Calu3 (cell line): ENCODE measurements at regions not wholly inside any gene's neighbourhood (a gene's known extent, or its start where the extent isn't known, plus 50 kb on each side); places are given as distances from the start of the nearest gene placed in this dataset.

Experiments
- BruUV-seq: library from RNA; stranded (reverse); fragments of 400-500 nt; replicated peaks from 2 replicates; lab custom pipeline; 2021; lab: Mats Ljungman, UMichigan
- CTCF ChIA-PET: fragments of 300-600 bp; sonication (Branson Sonifier 250); formaldehyde crosslinking; loops from one replicate; lab custom pipeline; 2022; ENCODE audit warnings: antibody characterized with exemption; lab: Charles Lee
- DNase-seq: peaks from one replicate; pipeline ENCODE4 v3.0.0; 2022
- H3K27ac Mint-ChIP-seq: one replicate; pipeline ENCODE4 v1.8.0; 2022; ENCODE audit warnings: mixed read lengths; ENCODE audit not compliant: unreplicated experiment
- H3K27me3 Mint-ChIP-seq: one replicate; pipeline ENCODE4 v1.8.0; 2022; ENCODE audit warnings: mixed read lengths; ENCODE audit not compliant: unreplicated experiment
- H3K36me3 Mint-ChIP-seq: one replicate; pipeline ENCODE4 v1.8.0; 2022; ENCODE audit warnings: mild to moderate bottlenecking, moderate library complexity, mixed read lengths; ENCODE audit not compliant: insufficient read depth, unreplicated experiment
- H3K4me1 Mint-ChIP-seq: one replicate; pipeline ENCODE4 v1.8.0; 2022; ENCODE audit warnings: mild to moderate bottlenecking, low read depth, mixed read lengths; ENCODE audit not compliant: unreplicated experiment
- H3K4me3 Mint-ChIP-seq: one replicate; pipeline ENCODE4 v1.8.0; 2022; ENCODE audit warnings: mild to moderate bottlenecking, low read depth, moderate library complexity, mixed read lengths; ENCODE audit not compliant: unreplicated experiment
- H3K9me3 Mint-ChIP-seq: one replicate; pipeline ENCODE4 v1.8.0; 2022; ENCODE audit warnings: low read depth, mixed read lengths; ENCODE audit not compliant: unreplicated experiment
- CTCF ChIP-seq: fragments of 200-600 bp; IDR thresholded peaks from one replicate; pipeline ENCODE4 v1.8.0; 2022; ENCODE audit warnings: antibody characterized with exemption; ENCODE audit not compliant: unreplicated experiment
- intact Hi-C: fragments of 100-400 bp; cut with micrococcal nuclease; formaldehyde crosslinking; loops from one replicate; pipeline ENCODE4 v1.10.0; 2022; ENCODE audit not compliant: unreplicated experiment

- DNase-seq = no peak
- H3K9me3 Mint-ChIP-seq = no peaks in the 10 kb centered on the region
- peaks cover 12% of the 10 kb centered on the region for H3K4me1 Mint-ChIP-seq
- no peak for TF ChIP-seq CTCF
- no TSS peak for BruUV-seq
- no peak overlapping the region for H3K4me3 Mint-ChIP-seq
- no peak overlapping the region for H3K27ac Mint-ChIP-seq
- H3K27me3 Mint-ChIP-seq = no peaks in the 10 kb centered on the region
- CTCF ChIA-PET = no interaction called here
- intact Hi-C loops = no loop called here
- H3K36me3 Mint-ChIP-seq = no peaks in the 10 kb centered on the region
These were observed 139.4 kb upstream of the TSC22D2 start for GRCh38 chr3:150268426-150269391.

GRCh38 chr3:150267288-150267687 is 140.8 kb upstream of the TSC22D2 start:
- peaks cover 12% of the 10 kb centered on the region for H3K4me1 Mint-ChIP-seq
- intact Hi-C loops = no loop called here
- H3K27me3 Mint-ChIP-seq = no peaks in the 10 kb centered on the region
- no peak overlapping the region for H3K27ac Mint-ChIP-seq
- H3K36me3 Mint-ChIP-seq = no peaks in the 10 kb centered on the region
- no peak for DNase-seq
- CTCF ChIA-PET = no interaction called here
- H3K9me3 Mint-ChIP-seq = no peaks in the 10 kb centered on the region
- no peak for TF ChIP-seq CTCF
- BruUV-seq = no TSS peak
- H3K4me3 Mint-ChIP-seq = no peak overlapping the region

GRCh38 chr3:150265305-150265704 is 142.8 kb upstream of the TSC22D2 start:
- no TSS peak for BruUV-seq
- intact Hi-C loops = no loop called here
- no peak for TF ChIP-seq CTCF
- H3K4me1 Mint-ChIP-seq = peaks cover 12% of the 10 kb centered on the region
- no peak overlapping the region for H3K27ac Mint-ChIP-seq
- no peaks in the 10 kb centered on the region for H3K27me3 Mint-ChIP-seq
- DNase-seq = no peak
- CTCF ChIA-PET = no interaction called here
- H3K36me3 Mint-ChIP-seq = no peaks in the 10 kb centered on the region
- H3K4me3 Mint-ChIP-seq = no peak overlapping the region
- H3K9me3 Mint-ChIP-seq = no peaks in the 10 kb centered on the region

GRCh38 chr3:150264561-150265279 is 143.4 kb upstream of the TSC22D2 start:
- CTCF ChIA-PET = no interaction called here
- intact Hi-C loops = no loop called here
- BruUV-seq = no TSS peak
- Mint-ChIP-seq H3K27me3 (no peaks in the 10 kb centered on the region), H3K9me3 (no peaks in the 10 kb centered on the region), H3K27ac (no peak overlapping the region), H3K4me1 (peaks cover 12% of the 10 kb centered on the region), H3K4me3 (no peak overlapping the region), H3K36me3 (no peaks in the 10 kb centered on the region)
- no peak for DNase-seq
- TF ChIP-seq CTCF = no peak
